ENCODE measurements at regions not wholly inside any gene's neighbourhood (a gene's known extent, or its start where the extent isn't known, plus 50 kb on each side); places are given as distances from the start of the nearest gene placed in this dataset.

- CTCF ChIA-PET: interaction anchor here (0.8 kb wide), 1 partner anchor 8 kb away, joined by 3 read pairs; no protein-coding TSS in a partner anchor
- no peak for TF ChIP-seq CTCF (IDR thresholded peaks at IDR 0.05; ENCODE audit: control extremely low read depth, extremely low read depth, low read depth, missing control alignments)
- DNase-seq (ENCODE audit: extremely low spot score): no peak
- POLR2A ChIA-PET: no interaction called here
Observed at GRCh38 chr6:22221630-22222029, 75.2 kb downstream of the PRL start.

GRCh38 chr6:22222469-22222868 is 74.4 kb downstream of the PRL start:
- POLR2A ChIA-PET: no interaction called here
- no peak for DNase-seq (ENCODE audit: extremely low spot score)

GRCh38 chr6:22227824-22228610 is 68.8 kb downstream of the PRL start:
- DNase-seq (ENCODE audit: extremely low spot score): no peak
- no peak for TF ChIP-seq CTCF (IDR thresholded peaks at IDR 0.05; ENCODE audit: control extremely low read depth, extremely low read depth, low read depth, missing control alignments)
- ChIA-PET POLR2A (no interaction called here), CTCF (interaction anchor here (1.2 to 1.4 kb wide), 2 partner anchors 9 to 38 kb away, joined by 3 read pairs; no protein-coding TSS in a partner anchor)

More at GRCh38 chr6:22222469-22222868, 74.4 kb downstream of the PRL start:
- TF ChIP-seq CTCF (IDR thresholded peaks at IDR 0.05; ENCODE audit: control extremely low read depth, extremely low read depth, low read depth, missing control alignments): no peak
- CTCF ChIA-PET: no interaction called here

- ChIA-PET POLR2A (no interaction called here), CTCF (interaction anchor here (1.9 kb wide), 1 partner anchor 19 kb away, joined by 5 read pairs; no protein-coding TSS in a partner anchor)
- no peak for TF ChIP-seq CTCF (IDR thresholded peaks at IDR 0.05; ENCODE audit: control extremely low read depth, extremely low read depth, low read depth, missing control alignments)
- DNase-seq (ENCODE audit: extremely low spot score): no peak
Observed at GRCh38 chr6:22231050-22231449, 65.8 kb downstream of the PRL start.

- ChIA-PET POLR2A (no interaction called here), CTCF (interaction anchor here (1.1 kb wide), 1 partner anchor 19 kb away, joined by 3 read pairs; no protein-coding TSS in a partner anchor)
- DNase-seq (ENCODE audit: extremely low spot score): no peak
- no peak for TF ChIP-seq CTCF (IDR thresholded peaks at IDR 0.05; ENCODE audit: control extremely low read depth, extremely low read depth, low read depth, missing control alignments)
Observed at GRCh38 chr6:22231616-22232015, 65.2 kb downstream of the PRL start.

GRCh38 chr6:22236626-22237414 is 60.0 kb downstream of the PRL start:
- DNase-seq (ENCODE audit: extremely low spot score): no peak
- no peak for TF ChIP-seq CTCF (IDR thresholded peaks at IDR 0.05; ENCODE audit: control extremely low read depth, extremely low read depth, low read depth, missing control alignments)
- CTCF ChIA-PET: no interaction called here
- POLR2A ChIA-PET: no interaction called here
